Occipital lobe (tissue), 1 donor: ENCODE measurements at regions not wholly inside any gene's neighbourhood (a gene's known extent, or its start where the extent isn't known, plus 50 kb on each side); places are given as distances from the start of the nearest gene placed in this dataset.

ENCODE experiments used
- DNase-seq: peaks from one replicate; lab custom pipeline; 2025; lab: John Stamatoyannopoulos, UW

GRCh38 chr13:50701469-50701868 is 142.0 kb downstream of the DLEU7 start:
- no peak for DNase-seq

DNA sequence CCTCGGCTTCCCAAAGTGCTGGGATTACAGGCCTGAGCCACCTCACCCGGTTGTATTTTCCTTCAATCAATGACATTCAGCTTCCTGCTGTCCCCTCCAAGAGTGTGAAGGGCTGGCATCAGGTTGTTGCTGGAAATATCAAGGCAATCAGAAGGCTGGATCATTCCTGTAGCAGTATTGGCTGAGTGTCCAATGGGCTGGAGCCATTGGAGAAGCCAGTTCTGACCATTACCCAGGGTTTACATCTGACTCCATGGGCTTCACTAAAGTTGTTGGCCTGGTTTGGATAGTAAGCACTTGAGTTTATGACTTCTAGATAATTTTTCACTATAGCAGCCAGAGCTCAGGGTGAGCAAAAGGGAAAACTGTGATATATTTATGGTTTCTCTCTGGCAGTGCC is 137.0 kb downstream of the DLEU7 start:
- DNase-seq = no peak

GRCh38 chr13:50707628-50708027 is 135.9 kb downstream of the DLEU7 start:
- DNase-seq = no peak

DNA sequence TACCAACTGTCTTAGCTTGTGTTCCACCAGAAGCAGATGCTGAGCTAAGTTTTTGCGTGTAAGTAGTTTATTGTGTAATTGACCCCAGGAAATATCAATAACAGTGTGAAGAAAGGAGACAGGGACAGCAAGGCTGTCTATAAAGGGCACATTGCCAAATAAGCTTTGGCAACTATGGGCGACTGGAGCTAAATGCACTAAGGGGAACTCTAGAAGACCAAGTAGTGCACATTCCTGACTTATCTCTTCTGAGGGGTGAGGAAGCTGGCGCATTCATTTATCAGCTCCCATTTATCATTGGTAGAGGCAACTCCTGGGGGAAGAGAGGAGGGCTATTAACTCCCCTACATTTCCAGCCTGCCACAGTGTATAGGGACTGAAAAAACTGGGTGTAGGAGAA is 135.0 kb downstream of the DLEU7 start:
- no peak for DNase-seq

DNA sequence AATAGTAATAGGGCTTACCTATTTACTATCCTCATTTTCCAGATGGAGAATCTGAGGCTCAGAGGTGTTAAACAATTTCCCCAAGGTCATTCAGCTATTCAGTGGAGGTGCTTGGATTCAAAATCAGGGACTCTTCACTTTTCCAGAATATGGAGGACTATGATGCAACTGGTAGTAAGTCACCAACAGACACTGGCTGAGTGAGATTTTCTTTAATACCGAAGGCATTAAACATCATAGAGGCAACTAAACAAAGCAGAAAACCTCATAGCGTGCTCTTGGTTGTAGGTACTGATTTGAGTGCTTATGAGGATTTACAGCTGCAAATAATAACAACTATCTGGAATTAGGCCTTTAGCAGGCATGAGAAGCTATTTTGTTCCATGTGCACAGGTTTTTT is 134.4 kb downstream of the DLEU7 start:
- no peak for DNase-seq

GRCh38 chr13:50711131-50711815 is 132.2 kb downstream of the DLEU7 start:
- DNase-seq = no peak

DNA sequence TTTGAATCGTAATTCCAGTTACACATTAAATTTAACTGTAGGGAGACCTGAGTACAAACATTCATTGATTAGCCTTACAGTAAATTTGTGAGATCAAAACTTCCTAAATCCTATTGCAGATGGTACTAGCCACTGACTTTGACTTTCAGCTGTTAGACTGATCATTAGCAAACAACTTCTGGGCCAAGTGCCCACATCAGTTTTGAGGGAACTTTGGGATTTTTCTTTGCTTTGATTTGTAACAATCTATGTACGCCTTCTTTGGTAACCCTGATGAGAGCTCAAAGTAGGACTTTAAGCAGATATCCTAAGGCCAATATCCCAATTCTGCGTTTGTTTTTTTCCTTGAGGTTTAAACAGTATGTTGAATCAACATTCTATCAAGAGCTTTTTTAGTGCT is 131.5 kb downstream of the DLEU7 start:
- DNase-seq = no peak

DNA sequence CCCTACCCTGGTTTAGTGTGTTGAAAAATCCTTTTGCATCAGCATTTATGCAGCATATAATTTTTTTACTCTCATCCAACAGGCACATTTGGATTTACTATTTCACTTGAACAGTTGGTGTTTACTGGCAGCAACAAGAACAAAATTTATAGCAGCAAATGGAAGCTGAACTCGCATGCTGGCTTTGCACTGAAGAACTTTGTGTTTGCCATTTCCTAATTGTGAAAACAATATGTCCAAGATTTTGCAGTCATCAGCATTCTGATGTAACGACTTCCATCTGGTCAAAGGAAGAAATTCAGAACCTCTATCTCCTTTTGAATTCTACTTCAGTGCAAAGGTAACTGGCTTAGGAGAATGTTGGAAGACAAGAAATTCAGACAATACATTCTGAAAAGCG is 131.0 kb downstream of the DLEU7 start:
- DNase-seq = no peak

GRCh38 chr13:50712881-50713280 is 130.6 kb downstream of the DLEU7 start:
- DNase-seq = no peak

GRCh38 chr13:50713523-50714248 is 129.8 kb downstream of the DLEU7 start:
- no peak for DNase-seq

- no peak for DNase-seq
Measured at GRCh38 chr13:50714891-50715290, 128.6 kb downstream of the DLEU7 start.

DNA sequence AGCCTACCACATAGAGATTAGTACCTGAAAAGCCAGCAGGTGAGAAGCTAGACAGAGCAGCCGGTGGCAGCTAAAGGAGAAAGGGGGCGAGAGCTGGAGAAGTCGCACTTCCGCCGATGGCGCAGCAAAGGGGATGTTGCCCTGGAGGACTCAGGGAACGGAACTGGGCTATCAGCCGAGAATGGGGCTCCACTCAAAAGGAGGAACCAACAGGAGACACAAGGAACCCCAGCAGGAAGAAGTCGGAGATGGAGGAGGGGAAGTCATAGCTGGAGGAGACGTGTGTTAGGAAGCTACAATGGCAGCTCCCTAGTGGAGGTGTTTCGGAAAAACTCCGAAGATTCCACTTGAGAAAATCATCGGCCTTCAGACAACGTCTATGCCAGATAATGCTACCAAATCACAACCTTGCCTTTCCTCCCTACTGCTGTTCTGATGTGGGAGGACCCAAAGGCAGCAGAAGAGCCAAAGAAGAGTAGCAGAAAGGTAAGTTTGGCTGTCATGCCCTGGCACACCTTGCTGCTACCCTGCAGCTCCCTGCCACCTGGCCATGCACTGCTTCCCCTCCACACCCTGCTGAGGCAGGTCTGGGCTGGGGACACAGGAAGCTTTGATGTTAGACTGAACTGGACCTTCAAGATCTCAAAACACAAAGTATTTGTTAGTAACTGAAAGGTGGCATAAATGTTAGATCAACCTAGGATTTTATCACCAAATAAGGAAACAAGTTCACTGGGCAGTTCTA is 127.9 kb downstream of the DLEU7 start:
- no peak for DNase-seq

- no peak for DNase-seq
Measured at GRCh38 chr13:50720861-50721671, 122.4 kb downstream of the DLEU7 start.

GRCh38 chr13:50721672-50721992 is 121.9 kb downstream of the DLEU7 start:
- DNase-seq = no peak

DNA sequence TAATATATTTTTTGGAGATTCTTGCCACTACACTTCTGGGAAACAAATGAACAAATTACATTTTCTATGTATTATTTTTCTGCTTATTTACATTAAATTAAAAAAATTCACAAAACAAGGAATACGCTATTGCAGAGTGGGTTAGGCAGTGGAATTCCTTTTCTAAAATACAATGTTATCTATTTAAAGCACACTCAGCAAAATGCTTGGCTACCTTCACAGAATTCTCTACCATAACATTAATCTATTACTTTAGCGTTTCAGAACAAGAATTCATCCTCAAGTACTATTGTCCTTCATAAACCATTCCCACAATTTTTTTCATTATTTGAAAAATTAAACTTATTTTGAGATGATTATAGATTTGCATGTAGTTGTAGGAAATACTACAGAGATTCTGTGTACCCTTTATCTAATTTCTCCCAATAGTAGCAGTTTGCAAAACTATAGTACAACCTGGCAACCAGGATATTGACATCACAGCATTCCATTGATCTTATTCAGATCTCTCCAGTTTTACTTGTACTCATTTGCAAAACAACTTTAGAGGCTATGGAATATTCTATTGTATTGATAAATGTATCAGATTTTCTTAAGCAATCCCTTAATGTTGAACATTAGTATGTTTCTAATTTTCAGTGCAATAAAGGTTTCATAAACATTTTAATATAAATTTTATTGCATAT is 120.9 kb downstream of the DLEU7 start:
- no peak for DNase-seq

- no peak for DNase-seq
Measured at GRCh38 chr13:50724438-50724837, 119.1 kb downstream of the DLEU7 start.

- DNase-seq = no peak
Measured at GRCh38 chr13:50724913-50725312, 118.6 kb downstream of the DLEU7 start.

GRCh38 chr13:50726164-50726563 is 117.3 kb downstream of the DLEU7 start:
- no peak for DNase-seq

- no peak for DNase-seq
Measured at GRCh38 chr13:50729177-50729576, 114.3 kb downstream of the DLEU7 start.

GRCh38 chr13:50730496-50731351 is 112.8 kb downstream of the DLEU7 start:
- no peak for DNase-seq
